ENCODE measurements at regions not wholly inside any gene's neighbourhood (a gene's known extent, or its start where the extent isn't known, plus 50 kb on each side); places are given as distances from the start of the nearest gene placed in this dataset.

GRCh38 chr4:104758574-104758973 lies 263.9 kb upstream of the CXXC4 start:
- Histone ChIP-seq H3K23me2 (ENCODE audit: low read depth, low read length) (no peaks in the 10 kb centered on the region), H2AFZ (ENCODE audit: low read length) (no peak overlapping the region), H3K4me1 (replicated peaks in 1 of 4; ENCODE audit: control insufficient read depth in 3 of 4, insufficient read depth in 4 of 4, low read length in 3 of 4) (no peaks in the 10 kb centered on the region; a peak in 1 of 7 replicates), H3K56ac (replicated peaks; ENCODE audit: insufficient read length, low read depth, low read length) (no peak overlapping the region), H2BK5ac (ENCODE audit: low read depth, low read length) (no peak overlapping the region), H3K18ac (ENCODE audit: extremely low read depth, low read length) (no peak overlapping the region), H3K4me3 (ENCODE audit: extremely low read depth in 1 of 4, insufficient read depth in 2 of 4, low read depth in 3 of 4, low read length in 4 of 4) (no peak overlapping the region), H3K36me3 (ENCODE audit: control insufficient read depth in 2 of 4, insufficient read depth in 4 of 4, low read length in 3 of 4) (no peaks in the 10 kb centered on the region), H3K9ac (replicated peaks in 1 of 4; ENCODE audit: extremely low read depth in 1 of 4, low read depth in 3 of 4, low read length in 3 of 4) (no peak overlapping the region), H3K14ac (ENCODE audit: insufficient read length) (no peak overlapping the region), H2AK5ac (ENCODE audit: low read depth, low read length) (no peak overlapping the region), H3K27ac (ENCODE audit: low read depth, low read length) (no peak overlapping the region), H2BK20ac (ENCODE audit: low read length) (no peak overlapping the region), H4K8ac (ENCODE audit: extremely low read depth, insufficient read depth, low read length) (no peak overlapping the region), H3K79me1 (ENCODE audit: low read depth, low read length) (no peaks in the 10 kb centered on the region), H3K23ac (ENCODE audit: insufficient read length) (no peak overlapping the region), H3K27me3 (replicated peaks in 1 of 4; ENCODE audit: control insufficient read depth in 3 of 4, extremely low read depth in 1 of 4, insufficient read depth in 3 of 4, low read length in 3 of 4) (no peaks in the 10 kb centered on the region), H3K79me2 (ENCODE audit: control insufficient read depth in 1 of 2, insufficient read depth in 2 of 2, low read length in 2 of 2) (no peaks in the 10 kb centered on the region), H3K4me2 (ENCODE audit: insufficient read depth in 1 of 2, low read depth in 2 of 2, low read length in 2 of 2) (no peak overlapping the region), H2BK120ac (replicated peaks; ENCODE audit: low read depth, low read length) (no peak overlapping the region), H4K91ac (replicated peaks; ENCODE audit: insufficient read length, low read length) (no peak overlapping the region), H4K5ac (ENCODE audit: insufficient read length, low read depth, low read length) (no peak overlapping the region), H2BK15ac (ENCODE audit: low read length) (no peak overlapping the region), H2BK12ac (ENCODE audit: low read depth, low read length) (no peak overlapping the region), H3K4ac (replicated peaks; ENCODE audit: insufficient read length, low read depth, low read length) (no peak overlapping the region), H3K9me3 (ENCODE audit: insufficient read depth in 2 of 2, low read depth in 1 of 2, low read length in 1 of 2) (no peaks in the 10 kb centered on the region), H4K20me1 (replicated peaks in 1 of 2; ENCODE audit: control insufficient read depth in 1 of 2, insufficient read depth in 2 of 2, low read length in 2 of 2) (no peaks in the 10 kb centered on the region)
- TF ChIP-seq SP4 (IDR thresholded peaks at IDR 0.05; ENCODE audit: low read length), result no peak
- no peak for TF ChIP-seq E2F6 (IDR thresholded peaks at IDR 0.05)
- no peak for TF ChIP-seq HDAC2 (IDR thresholded peaks at IDR 0.05; ENCODE audit: borderline replicate concordance in 1 of 2, low read depth in 2 of 2, low read length in 2 of 2)
- no peak for TF ChIP-seq KDM5A (IDR thresholded peaks at IDR 0.05; ENCODE audit: low read length)
- no peak for TF ChIP-seq CTBP2 (IDR thresholded peaks at IDR 0.05; ENCODE audit: borderline replicate concordance, insufficient read depth, insufficient read length, low read length)
- TF ChIP-seq SP2 (IDR thresholded peaks at IDR 0.05; ENCODE audit: low read length), result no peak
- no peak for TF ChIP-seq POLR2AphosphoS5 (IDR thresholded peaks at IDR 0.05; ENCODE audit: low read depth, low read length)
- TF ChIP-seq, protein P1, sequence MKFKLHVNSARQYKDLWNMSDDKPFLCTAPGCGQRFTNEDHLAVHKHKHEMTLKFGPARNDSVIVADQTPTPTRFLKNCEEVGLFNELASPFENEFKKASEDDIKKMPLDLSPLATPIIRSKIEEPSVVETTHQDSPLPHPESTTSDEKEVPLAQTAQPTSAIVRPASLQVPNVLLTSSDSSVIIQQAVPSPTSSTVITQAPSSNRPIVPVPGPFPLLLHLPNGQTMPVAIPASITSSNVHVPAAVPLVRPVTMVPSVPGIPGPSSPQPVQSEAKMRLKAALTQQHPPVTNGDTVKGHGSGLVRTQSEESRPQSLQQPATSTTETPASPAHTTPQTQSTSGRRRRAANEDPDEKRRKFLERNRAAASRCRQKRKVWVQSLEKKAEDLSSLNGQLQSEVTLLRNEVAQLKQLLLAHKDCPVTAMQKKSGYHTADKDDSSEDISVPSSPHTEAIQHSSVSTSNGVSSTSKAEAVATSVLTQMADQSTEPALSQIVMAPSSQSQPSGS (IDR thresholded peaks at IDR 0.05; ENCODE audit: low read length), result no peak
- no peak for TF ChIP-seq GTF2F1 (IDR thresholded peaks at IDR 0.05; ENCODE audit: borderline replicate concordance, low read depth, low read length)
- POLR2A ChIA-PET (ENCODE audit: partially characterized antibody), result no interaction called here
- FAIRE-seq, result no peak
- no peak for DNase-seq (ENCODE audit: low read depth in 1 of 2, low spot score in 2 of 2)
- CTCF ChIA-PET (ENCODE audit: partially characterized antibody), result no interaction called here
- 98% methylated on average over 2 of the region's 2 CpGs; no CpG with 5 or more reads in 1 of the 2 experiments for WGBS, 2 experiments (ENCODE audit: extremely low coverage in 1 of 2, insufficient coverage in 1 of 2, insufficient read length in 1 of 2, insufficient replicate concordance in 2 of 2, low coverage in 1 of 2, low lambda C conversion rate in 2 of 2, missing lambda C conversion rate in 1 of 2)

Measured in H1 (cell line).